Smooth muscle cell (in vitro differentiated cells): ENCODE measurements at regions not wholly inside any gene's neighbourhood (a gene's known extent, or its start where the extent isn't known, plus 50 kb on each side); places are given as distances from the start of the nearest gene placed in this dataset.

Experiments
- DNase-seq: peaks from one replicate; lab custom pipeline; 2025; ENCODE audit not compliant: unreplicated experiment; lab: John Stamatoyannopoulos, UW
- H2AFZ ChIP-seq: fragments of 200-600 bp; sonication (generic); 2 replicates; pipeline ENCODE4 v1.6.0; 2016; ENCODE audit warnings: antibody characterized with exemption, low read depth, mild to moderate bottlenecking
- H3F3A ChIP-seq: fragments of 200-600 bp; sonication (generic); 2 replicates; pipeline ENCODE4 v1.6.0; 2017; ENCODE audit warnings: antibody characterized with exemption, low read depth
- H3K27ac ChIP-seq: fragments of 200-600 bp; sonication (generic); 2 replicates; pipeline ENCODE4 v1.5.1; 2016; ENCODE audit warnings: low read depth, mild to moderate bottlenecking
- H3K27me3 ChIP-seq: fragments of 200-600 bp; sonication (generic); 2 replicates; pipeline ENCODE4 v1.6.1; 2016; ENCODE audit warnings: low read depth, mild to moderate bottlenecking
- H3K36me3 ChIP-seq: fragments of 200-600 bp; sonication (generic); 2 replicates; pipeline ENCODE4 v1.5.1; 2016; ENCODE audit warnings: low read depth
- H3K4me1 ChIP-seq: fragments of 200-600 bp; sonication (generic); 2 replicates; pipeline ENCODE4 v1.5.1; 2016; ENCODE audit warnings: low read depth
- H3K4me2 ChIP-seq: fragments of 200-600 bp; sonication (generic); 2 replicates; pipeline ENCODE4 v1.6.0; 2016; ENCODE audit warnings: mild to moderate bottlenecking
- H3K4me3 ChIP-seq: fragments of 200-600 bp; sonication (generic); 2 replicates; pipeline ENCODE4 v1.5.1; 2016; ENCODE audit warnings: mild to moderate bottlenecking
- H3K79me2 ChIP-seq: fragments of 200-600 bp; sonication (generic); 2 replicates; pipeline ENCODE4 v1.6.0; 2016; ENCODE audit warnings: low read depth, mild to moderate bottlenecking
- H3K9ac ChIP-seq: fragments of 200-600 bp; sonication (generic); 2 replicates; pipeline ENCODE4 v1.6.0; 2016; ENCODE audit warnings: low read depth
- H3K9me3 ChIP-seq: fragments of 200-600 bp; sonication (generic); replicated peaks from 2 replicates; pipeline ENCODE4 v1.5.1; 2016; ENCODE audit warnings: low read depth
- H4K20me1 ChIP-seq: fragments of 200-600 bp; sonication (generic); 2 replicates; pipeline ENCODE4 v1.6.0; 2016; ENCODE audit warnings: low read depth
- WGBS: methylation state at CpG from one replicate; pipeline ENCODE4 v1.1.7; 2016; ENCODE audit warnings: low lambda C conversion rate; 5-methylcytosine and 5-hydroxymethylcytosine counted together
- TF ChIP-seq, protein P1 (sequence below): fragments of 200-600 bp; sonication (generic); IDR thresholded peaks from 2 replicates; pipeline ENCODE4 v1.5.1; 2017; ENCODE audit warnings: borderline replicate concordance, mild to moderate bottlenecking, antibody characterized with exemption; ENCODE audit not compliant: insufficient read depth, poor library complexity, severe bottlenecking

DNA sequence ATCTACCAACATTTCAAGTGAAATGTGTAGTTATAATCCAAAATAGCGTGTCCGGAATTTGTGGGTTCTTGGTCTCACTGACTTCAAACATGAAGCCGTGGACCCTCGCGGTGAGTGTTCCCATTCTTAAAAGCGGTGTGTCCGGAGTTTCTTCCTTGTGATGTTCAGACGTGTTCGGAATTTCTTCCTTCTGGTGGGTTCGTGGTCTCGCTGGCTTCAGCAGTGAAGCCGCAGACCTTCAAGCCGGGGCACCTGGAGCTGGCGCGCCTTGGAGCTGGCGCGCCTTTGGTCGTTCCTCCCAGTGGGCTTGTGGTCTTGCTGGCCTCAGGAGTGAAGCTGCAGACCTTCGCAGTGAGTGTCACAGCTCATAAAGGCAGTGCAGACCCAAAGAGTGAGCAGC, 291.5 kb upstream of the EYS start:
- WGBS = 98% methylated on average over 19 of the region's 19 CpGs
- no peak for DNase-seq
- no peaks in the 10 kb centered on the region for H3F3A ChIP-seq
- no peaks in the 10 kb centered on the region for H3K27me3 ChIP-seq
- no peaks in the 10 kb centered on the region for H4K20me1 ChIP-seq
- H2AFZ ChIP-seq = no peak overlapping the region
- H3K27ac ChIP-seq = no peak overlapping the region
- H3K36me3 ChIP-seq = no peaks in the 10 kb centered on the region
- H3K79me2 ChIP-seq = no peaks in the 10 kb centered on the region
- no peak overlapping the region for H3K9ac ChIP-seq
- H3K4me3 ChIP-seq = no peak overlapping the region
- no peaks in the 10 kb centered on the region for H3K9me3 ChIP-seq
- no peaks in the 10 kb centered on the region for H3K4me1 ChIP-seq
- no peak overlapping the region for H3K4me2 ChIP-seq
- TF ChIP-seq, protein P1, sequence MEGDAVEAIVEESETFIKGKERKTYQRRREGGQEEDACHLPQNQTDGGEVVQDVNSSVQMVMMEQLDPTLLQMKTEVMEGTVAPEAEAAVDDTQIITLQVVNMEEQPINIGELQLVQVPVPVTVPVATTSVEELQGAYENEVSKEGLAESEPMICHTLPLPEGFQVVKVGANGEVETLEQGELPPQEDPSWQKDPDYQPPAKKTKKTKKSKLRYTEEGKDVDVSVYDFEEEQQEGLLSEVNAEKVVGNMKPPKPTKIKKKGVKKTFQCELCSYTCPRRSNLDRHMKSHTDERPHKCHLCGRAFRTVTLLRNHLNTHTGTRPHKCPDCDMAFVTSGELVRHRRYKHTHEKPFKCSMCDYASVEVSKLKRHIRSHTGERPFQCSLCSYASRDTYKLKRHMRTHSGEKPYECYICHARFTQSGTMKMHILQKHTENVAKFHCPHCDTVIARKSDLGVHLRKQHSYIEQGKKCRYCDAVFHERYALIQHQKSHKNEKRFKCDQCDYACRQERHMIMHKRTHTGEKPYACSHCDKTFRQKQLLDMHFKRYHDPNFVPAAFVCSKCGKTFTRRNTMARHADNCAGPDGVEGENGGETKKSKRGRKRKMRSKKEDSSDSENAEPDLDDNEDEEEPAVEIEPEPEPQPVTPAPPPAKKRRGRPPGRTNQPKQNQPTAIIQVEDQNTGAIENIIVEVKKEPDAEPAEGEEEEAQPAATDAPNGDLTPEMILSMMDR = no peak

DNA sequence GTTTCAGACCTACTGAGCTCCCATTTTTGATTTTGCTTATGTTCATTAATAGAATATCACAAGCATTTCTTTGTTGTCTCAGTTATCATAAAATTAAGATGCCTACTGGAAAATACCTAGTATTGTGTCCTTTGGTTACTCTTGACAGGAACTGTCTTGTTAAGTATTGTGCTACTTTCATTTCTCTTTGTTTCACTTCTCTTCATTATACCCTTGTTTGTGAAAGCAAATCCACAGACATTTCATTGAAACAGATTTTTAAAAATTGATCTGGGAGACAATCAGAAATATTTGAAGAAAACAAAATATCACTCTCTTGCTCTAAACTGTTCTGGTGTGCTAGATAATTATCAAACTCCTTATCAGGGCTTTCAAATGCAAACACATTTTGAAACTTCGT, 290.5 kb upstream of the EYS start:
- Histone ChIP-seq H3K27ac (no peak overlapping the region), H4K20me1 (no peaks in the 10 kb centered on the region), H3K27me3 (no peaks in the 10 kb centered on the region), H3K4me2 (no peak overlapping the region), H3F3A (no peaks in the 10 kb centered on the region), H3K79me2 (no peaks in the 10 kb centered on the region), H3K4me3 (no peak overlapping the region), H3K9ac (no peak overlapping the region), H3K9me3 (no peaks in the 10 kb centered on the region), H3K4me1 (no peaks in the 10 kb centered on the region), H3K36me3 (no peaks in the 10 kb centered on the region), H2AFZ (no peak overlapping the region)
- TF ChIP-seq, protein P1 = no peak
- 68% methylated on average over 1 of the region's 1 CpG for WGBS
- no peak for DNase-seq

- Histone ChIP-seq H2AFZ (no peak overlapping the region), H3K79me2 (no peaks in the 10 kb centered on the region), H3K4me2 (no peak overlapping the region), H3K4me1 (no peaks in the 10 kb centered on the region), H3K36me3 (no peaks in the 10 kb centered on the region), H4K20me1 (no peaks in the 10 kb centered on the region), H3K9me3 (no peaks in the 10 kb centered on the region), H3K4me3 (no peak overlapping the region), H3K27ac (no peak overlapping the region), H3F3A (no peaks in the 10 kb centered on the region), H3K27me3 (no peaks in the 10 kb centered on the region), H3K9ac (no peak overlapping the region)
- WGBS = 80% methylated on average over 1 of the region's 1 CpG
- no peak for DNase-seq
- TF ChIP-seq, protein P1 = no peak
Measured at GRCh38 chr6:65996096-65996495, 289.1 kb upstream of the EYS start.

- TF ChIP-seq, protein P1 = no peak
- H3F3A ChIP-seq = no peaks in the 10 kb centered on the region
- WGBS = 93% methylated on average over 5 of the region's 5 CpGs
Measured at GRCh38 chr6:65989676-65990075, 282.6 kb upstream of the EYS start.

More at GRCh38 chr6:65989676-65990075, 282.6 kb upstream of the EYS start:
- no peaks in the 10 kb centered on the region for H3K9me3 ChIP-seq
- DNase-seq = no peak
- no peaks in the 10 kb centered on the region for H4K20me1 ChIP-seq
- H3K9ac ChIP-seq = no peak overlapping the region
- H3K27ac ChIP-seq = no peak overlapping the region
- no peak overlapping the region for H3K4me3 ChIP-seq
- H3K79me2 ChIP-seq = no peaks in the 10 kb centered on the region
- H2AFZ ChIP-seq = no peak overlapping the region
- H3K4me2 ChIP-seq = no peak overlapping the region
- no peaks in the 10 kb centered on the region for H3K27me3 ChIP-seq
- no peaks in the 10 kb centered on the region for H3K36me3 ChIP-seq
- no peaks in the 10 kb centered on the region for H3K4me1 ChIP-seq
